ENCODE measurements at regions not wholly inside any gene's neighbourhood (a gene's known extent, or its start where the extent isn't known, plus 50 kb on each side); places are given as distances from the start of the nearest gene placed in this dataset.
"Not testable (repeated sequence)": the region's sequence is repeated elsewhere in the genome, so short reads cannot be mapped to it uniquely, and the experiment has no call there.

DNA sequence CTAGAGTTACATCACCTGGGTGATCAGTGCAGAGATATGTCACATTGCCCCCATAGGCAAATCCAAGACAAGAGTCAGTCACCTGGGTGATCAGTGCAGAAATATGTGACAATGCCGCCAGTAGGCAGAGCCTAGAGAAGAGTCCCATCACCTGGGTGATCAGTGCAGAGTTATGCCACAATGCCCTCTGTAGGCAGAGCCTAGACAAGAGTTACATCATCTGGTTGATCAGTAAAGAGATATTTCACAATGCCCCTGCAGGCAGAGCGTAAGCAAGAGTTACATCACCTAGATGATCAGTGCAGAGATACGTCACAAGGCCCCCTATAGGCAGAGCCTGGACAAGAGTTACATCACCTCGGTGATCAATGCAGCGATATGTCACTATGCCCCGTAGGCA is 63.3 kb upstream of the FRG2B start:
- peak; percentile 3 for DNase-seq

- DNase-seq = not testable (repeated sequence)
Measured at GRCh38 chr10:133688441-133688912, 61.9 kb upstream of the FRG2B start.

DNA sequence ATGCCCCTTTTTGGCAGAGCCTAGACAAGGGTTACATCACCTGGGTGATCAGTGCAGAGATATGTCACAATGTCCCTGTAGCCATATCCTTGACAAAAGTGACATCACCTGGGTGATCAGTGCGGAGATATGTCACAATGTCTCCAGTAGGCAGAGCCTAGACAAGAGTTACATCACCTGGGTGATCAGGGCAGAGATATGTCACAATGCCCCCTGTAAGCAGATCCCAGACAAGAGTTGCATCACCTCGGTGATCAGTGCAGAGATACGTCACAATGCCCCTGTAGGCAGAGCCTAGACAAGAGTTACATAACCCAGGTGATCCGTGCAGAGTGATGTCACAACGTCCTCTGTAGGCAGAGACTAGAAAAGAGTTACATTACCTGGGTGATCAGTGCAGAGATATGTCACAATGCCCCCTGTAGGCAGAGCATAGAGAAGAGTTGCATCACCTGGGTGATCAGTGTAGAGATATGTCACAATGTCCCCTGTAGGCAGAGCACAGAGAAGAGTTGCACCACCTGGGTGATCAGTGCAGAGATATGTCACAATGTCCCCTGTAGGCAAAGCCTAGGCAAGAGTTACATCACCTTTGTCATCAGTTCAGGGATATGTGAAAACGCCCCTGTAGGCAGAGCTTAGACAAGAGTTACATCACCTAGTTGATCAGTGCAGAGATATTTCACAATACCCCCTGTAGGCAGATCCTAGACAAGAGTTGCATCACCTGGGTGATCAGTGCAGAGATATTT is 61.3 kb upstream of the FRG2B start:
- DNase-seq = not testable (repeated sequence)

DNA sequence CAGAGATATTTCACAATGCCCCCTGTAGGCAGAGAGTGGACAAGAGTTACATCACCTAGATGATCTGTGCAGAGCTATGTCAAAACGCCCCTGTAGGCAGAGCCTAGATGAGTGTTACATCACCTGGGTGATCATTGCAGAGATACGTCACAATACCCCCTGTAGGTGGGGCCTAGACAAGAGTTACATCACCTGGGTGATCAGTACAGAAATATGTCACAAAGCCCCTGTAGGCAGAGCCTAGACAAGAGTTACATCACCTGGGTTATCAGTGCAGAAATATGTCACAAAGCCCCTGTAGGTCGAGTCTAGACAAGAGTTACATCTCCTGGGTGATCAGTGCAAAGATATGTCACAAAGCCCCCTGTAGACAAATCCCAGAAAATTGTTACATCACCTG is 60.4 kb upstream of the FRG2B start:
- not testable (repeated sequence) for DNase-seq
